ENCODE measurements at regions not wholly inside any gene's neighbourhood (a gene's known extent, or its start where the extent isn't known, plus 50 kb on each side); places are given as distances from the start of the nearest gene placed in this dataset.

- ChIA-PET CTCF (no interaction called here), POLR2A (no interaction called here)
- TF ChIP-seq, protein P1, sequence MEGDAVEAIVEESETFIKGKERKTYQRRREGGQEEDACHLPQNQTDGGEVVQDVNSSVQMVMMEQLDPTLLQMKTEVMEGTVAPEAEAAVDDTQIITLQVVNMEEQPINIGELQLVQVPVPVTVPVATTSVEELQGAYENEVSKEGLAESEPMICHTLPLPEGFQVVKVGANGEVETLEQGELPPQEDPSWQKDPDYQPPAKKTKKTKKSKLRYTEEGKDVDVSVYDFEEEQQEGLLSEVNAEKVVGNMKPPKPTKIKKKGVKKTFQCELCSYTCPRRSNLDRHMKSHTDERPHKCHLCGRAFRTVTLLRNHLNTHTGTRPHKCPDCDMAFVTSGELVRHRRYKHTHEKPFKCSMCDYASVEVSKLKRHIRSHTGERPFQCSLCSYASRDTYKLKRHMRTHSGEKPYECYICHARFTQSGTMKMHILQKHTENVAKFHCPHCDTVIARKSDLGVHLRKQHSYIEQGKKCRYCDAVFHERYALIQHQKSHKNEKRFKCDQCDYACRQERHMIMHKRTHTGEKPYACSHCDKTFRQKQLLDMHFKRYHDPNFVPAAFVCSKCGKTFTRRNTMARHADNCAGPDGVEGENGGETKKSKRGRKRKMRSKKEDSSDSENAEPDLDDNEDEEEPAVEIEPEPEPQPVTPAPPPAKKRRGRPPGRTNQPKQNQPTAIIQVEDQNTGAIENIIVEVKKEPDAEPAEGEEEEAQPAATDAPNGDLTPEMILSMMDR (IDR thresholded peaks at IDR 0.05) = no peak
- Mint-ChIP-seq H3K4me3 (no peak overlapping the region), H3K9me3 (no peaks in the 10 kb centered on the region), H3K4me1 (ENCODE audit: low read depth) (no peaks in the 10 kb centered on the region), H3K27ac (no peak overlapping the region), H3K36me3 (ENCODE audit: low read depth) (no peaks in the 10 kb centered on the region), H3K27me3 (peaks cover 24% of the 10 kb centered on the region)
- Histone ChIP-seq H3K36me3 (ENCODE audit: insufficient read depth, low read length) (no peaks in the 10 kb centered on the region), H3K27ac (ENCODE audit: low read depth in 1 of 2, low read length in 2 of 2) (no peak overlapping the region), H3K27me3 (ENCODE audit: control insufficient read depth in 1 of 2, insufficient read depth in 2 of 2, low read length in 2 of 2) (no peaks in the 10 kb centered on the region), H3K4me3 (ENCODE audit: low read length) (no peak overlapping the region), H3K9me3 (ENCODE audit: control insufficient read depth in 1 of 2, insufficient read depth in 1 of 2, low read length in 2 of 2) (no peaks in the 10 kb centered on the region), H3K4me1 (ENCODE audit: insufficient read depth, low read length) (no peaks in the 10 kb centered on the region)
- ATAC-seq (ENCODE audit: poor library complexity) = no peak
- intact Hi-C loops (cut with DNase I, micrococcal nuclease) = no loop called here
- no peak for DNase-seq
These were observed 112.5 kb downstream of the C4orf33 start for GRCh38 chr4:129208481-129208880.

DNA sequence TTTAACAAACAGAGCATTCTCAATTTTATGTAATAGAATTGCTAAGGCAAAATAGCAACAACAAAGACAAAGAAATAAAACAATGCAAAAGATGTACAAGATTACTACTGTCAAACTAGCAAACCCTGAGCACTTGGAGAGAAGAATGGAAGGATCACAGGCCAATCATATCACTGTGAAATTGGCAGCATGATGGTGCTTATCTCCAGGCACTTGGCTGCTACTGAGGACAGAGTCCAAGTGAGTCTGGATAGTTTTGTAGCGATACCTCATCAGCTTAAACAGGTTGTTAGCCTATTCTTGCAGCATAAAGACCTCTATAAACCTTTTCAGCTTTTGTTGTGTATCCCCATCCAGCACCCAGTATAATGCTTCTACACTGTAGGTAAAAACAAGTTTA is 117.7 kb downstream of the C4orf33 start:
- H3K4me3 ChIP-seq (ENCODE audit: low read length) = no peak overlapping the region
- H3K9me3 Mint-ChIP-seq = no peaks in the 10 kb centered on the region
- ChIA-PET POLR2A (no interaction called here), CTCF (no interaction called here)
- H3K4me3 Mint-ChIP-seq = no peak overlapping the region
- H3K27me3 Mint-ChIP-seq = peaks cover 6% of the 10 kb centered on the region
- ATAC-seq (ENCODE audit: poor library complexity) (no peak), DNase-seq (no peak)
- no peaks in the 10 kb centered on the region for H3K4me1 ChIP-seq (ENCODE audit: insufficient read depth, low read length)
- TF ChIP-seq, protein P1 (IDR thresholded peaks at IDR 0.05) = no peak
- H3K9me3 ChIP-seq (ENCODE audit: control insufficient read depth in 1 of 2, insufficient read depth in 1 of 2, low read length in 2 of 2) = no peaks in the 10 kb centered on the region
- H3K4me1 Mint-ChIP-seq (ENCODE audit: low read depth) = no peaks in the 10 kb centered on the region
- no peaks in the 10 kb centered on the region for H3K36me3 Mint-ChIP-seq (ENCODE audit: low read depth)
- no peak overlapping the region for H3K27ac Mint-ChIP-seq
- no peak overlapping the region for H3K27ac ChIP-seq (ENCODE audit: low read depth in 1 of 2, low read length in 2 of 2)
- H3K27me3 ChIP-seq (ENCODE audit: control insufficient read depth in 1 of 2, insufficient read depth in 2 of 2, low read length in 2 of 2) = no peaks in the 10 kb centered on the region
- intact Hi-C loops (cut with DNase I, micrococcal nuclease) = no loop called here
- H3K36me3 ChIP-seq (ENCODE audit: insufficient read depth, low read length) = no peaks in the 10 kb centered on the region

DNA sequence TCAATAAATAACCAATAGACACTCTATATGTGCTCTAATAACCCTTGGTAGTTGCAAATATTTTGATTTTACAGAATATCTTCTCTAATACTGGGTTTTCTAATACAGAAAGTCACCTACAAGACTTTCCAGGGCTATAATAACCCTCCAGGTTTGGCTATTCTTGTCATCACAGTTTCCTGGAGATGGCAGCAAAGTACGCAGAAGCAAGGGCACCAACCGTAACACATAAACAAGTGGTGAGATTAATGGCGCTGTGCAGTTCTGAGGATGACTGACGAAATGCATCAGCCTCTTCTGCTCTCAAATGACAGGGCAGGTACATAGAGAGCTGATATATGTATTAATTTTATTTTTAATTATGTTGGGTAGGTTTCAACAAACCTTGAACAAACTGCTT is 122.4 kb downstream of the C4orf33 start:
- Histone ChIP-seq H3K9me3 (ENCODE audit: control insufficient read depth in 1 of 2, insufficient read depth in 1 of 2, low read length in 2 of 2) (no peaks in the 10 kb centered on the region), H3K4me3 (ENCODE audit: low read length) (no peak overlapping the region), H3K36me3 (ENCODE audit: insufficient read depth, low read length) (no peaks in the 10 kb centered on the region), H3K4me1 (ENCODE audit: insufficient read depth, low read length) (no peaks in the 10 kb centered on the region), H3K27ac (ENCODE audit: low read depth in 1 of 2, low read length in 2 of 2) (no peak overlapping the region), H3K27me3 (ENCODE audit: control insufficient read depth in 1 of 2, insufficient read depth in 2 of 2, low read length in 2 of 2) (no peaks in the 10 kb centered on the region)
- no peak for ATAC-seq (ENCODE audit: poor library complexity)
- Mint-ChIP-seq H3K4me3 (no peak overlapping the region), H3K4me1 (ENCODE audit: low read depth) (no peaks in the 10 kb centered on the region), H3K27ac (no peak overlapping the region), H3K36me3 (ENCODE audit: low read depth) (no peaks in the 10 kb centered on the region), H3K9me3 (no peaks in the 10 kb centered on the region), H3K27me3 (peaks cover 6% of the 10 kb centered on the region)
- POLR2A ChIA-PET = no interaction called here
- DNase-seq = no peak
- TF ChIP-seq, protein P1 (IDR thresholded peaks at IDR 0.05) = no peak
- CTCF ChIA-PET = no interaction called here
- intact Hi-C loops (cut with DNase I, micrococcal nuclease) = no loop called here

Measured in CD4-positive, alpha-beta T cell (primary cell).